ENCODE measurements at regions not wholly inside any gene's neighbourhood (a gene's known extent, or its start where the extent isn't known, plus 50 kb on each side); places are given as distances from the start of the nearest gene placed in this dataset.

GRCh38 chr20:47440857-47441773 is 60.6 kb upstream of the NCOA3 start:
- TF ChIP-seq CTCF (IDR thresholded peaks at IDR 0.05; ENCODE audit: extremely low read depth in 1 of 2, insufficient read depth in 1 of 2, low read depth in 1 of 2, low read length in 2 of 2) (no peak), POLR2AphosphoS5 (IDR thresholded peaks at IDR 0.05; ENCODE audit: insufficient read depth, low read depth, low read length) (no peak)

Data from endothelial cell of umbilical vein (primary cell).